GM12892 (cell line): ENCODE measurements at regions not wholly inside any gene's neighbourhood (a gene's known extent, or its start where the extent isn't known, plus 50 kb on each side); places are given as distances from the start of the nearest gene placed in this dataset.

Experiments used
- POLR2A ChIP-seq: IDR thresholded peaks from 2 replicates; pipeline ENCODE4 v1.6.1; 2011; ENCODE audit warnings: low read depth, low read length, control low read depth
- POLR2AphosphoS5 ChIP-seq: IDR thresholded peaks from 2 replicates; pipeline ENCODE4 v1.6.1; 2011; ENCODE audit warnings: low read depth, low read length, control low read depth
- TAF1 ChIP-seq: IDR thresholded peaks from 2 replicates; pipeline ENCODE4 v1.6.1; 2011; ENCODE audit warnings: low read depth, mild to moderate bottlenecking, control low read depth, low read length, borderline replicate concordance

- no peak for TF ChIP-seq POLR2A
- no peak for TF ChIP-seq POLR2AphosphoS5
- no peak for TF ChIP-seq TAF1
These were observed 204.6 kb upstream of the POM121L12 start for GRCh38 chr7:52830801-52831200.
